Esophagus muscularis mucosa (tissue), 4 donors: ENCODE measurements at regions not wholly inside any gene's neighbourhood (a gene's known extent, or its start where the extent isn't known, plus 50 kb on each side); places are given as distances from the start of the nearest gene placed in this dataset.

ENCODE experiments used
- EP300 ChIP-seq: sonication (generic); formaldehyde crosslinking; IDR thresholded peaks from one replicate; pipeline ENCODE4 v1.6.1; 2017; ENCODE audit warnings: antibody characterized with exemption
- POLR2A ChIP-seq: fragments of 450-650 bp; IDR thresholded peaks from one replicate; pipeline ENCODE4 v1.6.1; 2017; ENCODE audit warnings: antibody characterized with exemption, moderate library complexity, mild to moderate bottlenecking, low read depth
- POLR2AphosphoS5 ChIP-seq, 2 donors: sonication (generic); formaldehyde crosslinking; IDR thresholded peaks; one replicate each; pipeline ENCODE4 v1.6.1; 2017; ENCODE audit warnings: antibody characterized with exemption in 2 of 2
- TF ChIP-seq, protein P1 (sequence below), 3 experiments: fragments of 200-600 bp in 2 of 3; fragments of 450-650 bp in 1 of 3; sonication (generic) in 2 of 3; IDR thresholded peaks; one replicate each; pipeline ENCODE4 v1.5.1; 2017 to 2019; ENCODE audit warnings: antibody characterized with exemption in 3 of 3, mild to moderate bottlenecking in 2 of 3, moderate library complexity in 1 of 3

DNA sequence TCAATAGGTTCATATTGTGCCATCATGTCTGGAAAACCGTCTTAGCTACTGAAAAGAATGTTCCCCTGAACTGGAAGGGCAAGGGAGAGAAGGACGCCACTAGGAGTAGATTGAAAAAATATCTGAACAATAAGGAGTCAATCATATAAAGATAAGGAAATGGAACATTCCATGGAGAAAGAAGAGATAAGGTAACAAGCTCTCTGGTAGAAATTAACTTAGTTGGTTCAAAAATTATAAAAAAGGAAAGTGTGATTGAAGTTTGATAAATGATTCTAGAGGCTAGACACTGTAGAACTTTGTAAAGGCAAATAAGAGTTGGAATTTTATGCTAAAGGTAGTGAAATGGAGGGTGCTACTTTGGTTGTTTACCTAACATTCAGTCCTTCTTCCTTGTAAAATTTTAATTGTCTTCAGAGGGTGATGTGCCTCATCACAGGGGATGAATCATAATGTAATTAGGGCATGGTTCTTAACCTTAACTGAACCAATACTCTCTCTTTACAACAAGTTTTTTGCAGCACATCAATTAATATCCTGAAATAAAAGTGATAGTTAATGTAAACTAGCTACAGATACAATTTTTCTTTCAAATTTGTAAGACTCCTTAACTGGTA is 135.5 kb downstream of the GPX5 start:
- TF ChIP-seq, protein P1, sequence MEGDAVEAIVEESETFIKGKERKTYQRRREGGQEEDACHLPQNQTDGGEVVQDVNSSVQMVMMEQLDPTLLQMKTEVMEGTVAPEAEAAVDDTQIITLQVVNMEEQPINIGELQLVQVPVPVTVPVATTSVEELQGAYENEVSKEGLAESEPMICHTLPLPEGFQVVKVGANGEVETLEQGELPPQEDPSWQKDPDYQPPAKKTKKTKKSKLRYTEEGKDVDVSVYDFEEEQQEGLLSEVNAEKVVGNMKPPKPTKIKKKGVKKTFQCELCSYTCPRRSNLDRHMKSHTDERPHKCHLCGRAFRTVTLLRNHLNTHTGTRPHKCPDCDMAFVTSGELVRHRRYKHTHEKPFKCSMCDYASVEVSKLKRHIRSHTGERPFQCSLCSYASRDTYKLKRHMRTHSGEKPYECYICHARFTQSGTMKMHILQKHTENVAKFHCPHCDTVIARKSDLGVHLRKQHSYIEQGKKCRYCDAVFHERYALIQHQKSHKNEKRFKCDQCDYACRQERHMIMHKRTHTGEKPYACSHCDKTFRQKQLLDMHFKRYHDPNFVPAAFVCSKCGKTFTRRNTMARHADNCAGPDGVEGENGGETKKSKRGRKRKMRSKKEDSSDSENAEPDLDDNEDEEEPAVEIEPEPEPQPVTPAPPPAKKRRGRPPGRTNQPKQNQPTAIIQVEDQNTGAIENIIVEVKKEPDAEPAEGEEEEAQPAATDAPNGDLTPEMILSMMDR (IDR thresholded peaks at IDR 0.05) = no peak
- TF ChIP-seq POLR2A = no peak
- TF ChIP-seq EP300 = no peak
- no peak for TF ChIP-seq POLR2AphosphoS5 (IDR thresholded peaks at IDR 0.05)
